HG02938 (cell line): ENCODE measurements at regions not wholly inside any gene's neighbourhood (a gene's known extent, or its start where the extent isn't known, plus 50 kb on each side); places are given as distances from the start of the nearest gene placed in this dataset.
"Not testable (repeated sequence)": the region's sequence is repeated elsewhere in the genome, so short reads cannot be mapped to it uniquely, and the experiment has no call there.

Source experiments
- ATAC-seq: cut with Tn5 transposase; IDR thresholded peaks from one replicate; pipeline ENCODE4 v1.9.1; 2021; ENCODE audit warnings: mild to moderate bottlenecking, moderate library complexity; ENCODE audit not compliant: unreplicated experiment

DNA sequence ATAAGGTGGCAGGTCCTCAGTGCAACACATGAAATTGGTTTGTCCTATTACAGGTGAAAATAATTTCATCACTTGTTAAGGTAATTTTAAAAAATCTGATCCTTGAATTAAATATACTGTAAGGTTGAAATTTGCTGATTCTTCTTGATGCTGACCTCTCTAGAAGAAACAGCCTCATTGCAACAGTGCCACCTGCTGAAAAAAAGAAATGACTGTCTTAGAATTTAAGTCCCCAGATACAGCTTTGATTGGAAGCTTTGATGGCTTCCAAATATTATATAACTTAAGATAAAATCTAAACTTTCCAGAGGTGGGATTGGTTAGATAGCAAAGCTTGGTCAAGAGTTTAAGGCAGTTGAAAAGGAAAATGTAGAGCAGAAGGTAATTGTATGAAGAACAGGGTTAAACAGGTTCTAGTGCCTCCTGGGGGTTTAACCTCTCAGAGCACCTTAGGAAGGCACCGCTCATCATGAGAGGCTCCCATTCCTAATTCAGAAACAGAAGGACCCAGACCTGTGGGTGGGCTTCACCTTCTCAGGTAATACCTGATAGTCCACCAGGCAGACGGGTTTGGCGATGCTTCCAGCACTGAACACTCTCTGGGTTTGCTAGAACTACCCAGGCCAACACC lies 401.0 kb downstream of the PAX1 start:
- no peak for ATAC-seq

DNA sequence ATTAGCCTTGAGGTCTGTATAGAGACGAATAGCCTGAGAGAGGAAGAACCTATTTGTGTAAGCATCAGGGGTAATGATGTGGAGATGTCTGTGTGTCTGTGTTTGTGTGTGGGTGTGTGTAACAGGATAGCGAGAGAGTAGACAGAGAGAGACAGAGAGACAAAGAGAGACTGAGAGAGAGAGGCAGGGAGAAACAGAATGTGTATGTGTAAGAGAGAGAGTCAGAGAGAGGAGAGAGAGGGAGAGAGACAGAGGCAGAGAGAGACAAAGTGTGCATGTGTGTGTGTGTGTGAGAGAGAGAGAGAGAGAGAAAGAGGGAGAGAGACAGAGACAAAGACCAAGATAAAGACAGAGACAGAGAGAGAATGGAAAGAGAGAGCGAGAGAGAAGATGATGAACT lies 396.1 kb downstream of the PAX1 start:
- ATAC-seq, result no peak

DNA sequence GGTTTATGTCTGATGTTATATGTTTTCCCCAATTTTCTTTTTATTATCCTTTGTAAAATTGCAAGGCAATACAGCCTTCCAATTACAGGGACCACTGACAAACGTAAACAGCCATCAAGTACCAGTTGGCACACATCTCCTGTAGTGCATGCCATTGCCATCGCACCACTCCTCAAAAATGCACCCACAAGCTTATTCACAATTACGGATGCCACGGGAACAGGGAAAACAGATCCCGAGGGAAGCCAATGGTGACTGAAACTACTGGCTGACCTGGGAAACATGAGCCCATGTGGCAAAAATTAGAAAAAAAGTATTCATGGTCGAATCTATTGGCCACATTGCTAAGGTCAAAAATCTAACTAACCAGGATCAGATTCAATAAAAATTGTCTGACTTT lies 395.2 kb downstream of the PAX1 start:
- no peak for ATAC-seq

DNA sequence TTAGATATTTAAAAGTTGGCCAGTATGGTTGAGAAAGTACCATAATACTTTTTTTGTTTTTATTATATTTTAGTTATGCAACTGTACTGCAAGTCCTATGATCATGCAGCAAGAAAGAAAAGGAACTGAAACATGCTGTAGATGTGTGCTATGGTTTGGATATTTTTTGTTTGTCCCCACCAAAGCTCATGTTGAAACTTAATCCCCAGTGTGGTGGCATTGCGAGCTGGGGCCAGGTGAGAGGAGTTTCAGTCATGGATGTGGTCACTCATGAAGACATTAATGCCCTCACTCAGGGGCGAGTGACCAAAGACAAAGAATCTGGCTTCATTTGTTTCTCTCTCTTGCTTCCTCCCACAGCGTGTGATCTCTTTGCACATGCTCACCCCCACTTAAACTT lies 393.9 kb downstream of the PAX1 start:
- no peak for ATAC-seq

DNA sequence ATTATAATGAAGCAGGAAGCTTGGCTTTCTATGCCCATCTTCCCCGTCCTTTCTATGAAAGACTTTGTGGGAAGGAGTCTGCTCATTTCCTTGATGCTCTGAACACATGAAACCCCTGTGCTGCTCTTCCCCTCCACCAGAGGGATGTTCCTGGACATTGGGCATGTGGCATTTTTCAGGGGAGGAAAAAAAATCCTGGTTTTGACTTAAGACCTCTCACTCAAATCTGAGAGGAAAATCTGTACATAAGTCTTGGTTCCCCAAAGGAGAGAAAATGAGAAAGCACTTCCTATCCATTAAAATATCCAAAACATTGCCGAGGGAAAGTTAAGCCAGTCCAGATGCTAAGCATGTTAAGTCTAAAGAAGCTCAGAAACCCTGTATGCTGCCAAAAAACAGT lies 393.0 kb downstream of the PAX1 start:
- ATAC-seq, result no peak

DNA sequence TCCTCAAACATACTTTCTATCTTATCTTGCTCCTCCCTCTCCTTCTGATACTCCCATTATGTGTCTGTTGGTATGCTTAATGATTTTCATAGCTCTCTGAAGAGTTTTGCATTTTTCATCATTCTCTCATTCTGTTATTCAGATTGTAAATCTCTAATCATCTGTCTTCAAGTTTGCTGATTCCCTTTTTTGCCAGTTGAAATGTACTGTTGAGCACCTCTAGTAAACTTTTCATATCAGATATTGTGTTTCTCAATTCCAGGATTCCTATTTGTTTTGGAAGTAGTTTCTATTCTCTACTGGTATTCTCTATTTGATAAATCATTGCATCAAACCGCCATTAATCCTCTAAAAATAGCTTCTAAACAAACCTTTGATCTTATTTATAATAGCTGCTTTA lies 387.7 kb downstream of the PAX1 start:
- no peak for ATAC-seq

DNA sequence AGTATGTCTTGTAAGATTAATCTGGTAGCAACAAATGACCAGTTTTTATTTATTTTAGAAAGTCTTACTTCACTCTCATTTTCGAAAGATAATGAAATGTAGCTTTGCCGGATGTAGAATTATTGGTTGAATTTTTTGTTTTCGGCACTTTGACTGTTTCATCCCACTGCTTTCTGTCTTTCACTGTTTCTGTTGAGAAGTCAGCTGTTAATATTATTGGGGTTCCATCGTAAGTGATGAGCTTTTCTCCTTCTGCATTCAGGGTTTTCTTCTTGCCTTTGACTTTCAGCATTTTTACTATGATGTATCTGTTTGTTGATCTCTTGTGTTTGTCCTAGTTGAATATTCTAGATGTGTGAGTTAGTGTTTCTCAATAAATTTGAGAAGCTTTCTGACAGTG lies 383.4 kb downstream of the PAX1 start:
- ATAC-seq, result no peak

DNA sequence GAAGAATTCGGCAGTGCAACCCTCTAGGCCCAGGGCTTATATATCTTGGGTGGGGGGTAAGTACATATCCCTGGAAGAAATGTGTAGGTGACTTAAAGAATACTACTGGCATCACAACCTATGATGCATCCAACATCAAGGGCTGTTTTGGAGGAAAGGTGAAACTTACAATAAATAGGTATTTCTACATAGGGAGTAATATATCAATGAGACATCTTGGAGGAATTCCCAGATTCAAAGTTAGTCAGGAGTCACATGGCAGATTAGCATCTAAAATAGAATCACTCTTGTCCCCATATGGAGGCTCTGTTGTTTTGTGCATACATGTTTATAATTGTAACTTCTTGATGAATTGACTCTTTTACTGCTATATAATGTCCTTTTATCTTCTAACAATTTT lies 375.5 kb downstream of the PAX1 start:
- no peak for ATAC-seq

DNA sequence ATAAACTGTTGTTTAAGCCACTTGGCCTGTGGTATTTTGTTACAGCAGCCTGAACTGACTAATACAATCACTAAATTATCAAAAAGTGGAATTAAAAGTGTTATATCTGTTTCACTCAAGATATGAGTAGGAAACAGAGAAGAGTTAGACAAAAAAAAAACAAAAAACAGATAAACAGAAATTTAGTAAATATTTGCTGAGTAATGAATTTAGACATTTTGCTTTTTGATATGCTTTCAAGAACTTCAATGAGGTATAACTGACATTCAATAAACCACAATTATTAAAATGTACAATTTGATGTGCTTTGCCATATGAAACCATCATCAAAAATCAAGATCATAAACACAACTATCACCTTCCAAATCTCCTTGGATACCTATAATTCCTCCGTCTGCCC lies 369.2 kb downstream of the PAX1 start:
- ATAC-seq, result no peak

DNA sequence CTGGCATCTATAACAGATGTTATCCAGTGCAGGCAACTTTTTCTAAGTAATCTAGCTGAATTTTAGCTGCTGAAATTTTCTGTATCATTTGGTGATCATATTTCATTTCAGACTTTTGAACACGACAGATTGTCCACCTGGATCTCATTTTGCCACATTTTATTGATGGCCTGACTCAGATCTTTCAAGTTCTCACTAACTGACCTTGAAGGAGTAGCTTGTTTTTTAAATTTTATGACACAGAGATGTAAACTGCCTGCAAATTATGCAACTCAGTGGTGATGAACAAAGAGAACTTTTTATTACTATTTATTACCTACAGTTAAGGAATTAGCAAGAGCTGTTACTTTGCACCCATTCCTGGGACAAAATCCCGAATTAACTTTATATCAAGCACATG lies 366.4 kb downstream of the PAX1 start:
- ATAC-seq, result no peak

DNA sequence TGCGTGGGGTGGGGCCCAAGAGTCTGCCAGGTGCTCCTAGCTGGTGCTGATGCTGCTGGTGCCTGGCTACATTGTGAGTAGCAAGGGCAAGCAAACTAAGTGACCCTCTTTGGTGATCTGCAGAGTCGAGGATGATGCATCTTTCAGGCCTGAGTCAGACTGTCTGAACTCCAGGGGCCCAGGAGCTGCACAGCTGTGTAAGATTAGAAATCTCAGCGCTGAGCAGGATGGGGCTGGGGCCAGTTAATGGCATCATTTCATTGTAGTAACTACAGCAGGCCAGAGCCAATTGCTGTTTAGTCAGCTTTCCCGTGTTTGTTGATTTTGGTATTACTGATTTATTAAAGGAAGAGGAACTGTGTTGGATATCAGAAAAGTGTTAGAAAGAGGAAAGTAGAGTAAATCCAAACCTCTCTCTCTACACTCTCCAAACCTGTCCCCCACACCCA lies 365.2 kb downstream of the PAX1 start:
- ATAC-seq, result no peak

DNA sequence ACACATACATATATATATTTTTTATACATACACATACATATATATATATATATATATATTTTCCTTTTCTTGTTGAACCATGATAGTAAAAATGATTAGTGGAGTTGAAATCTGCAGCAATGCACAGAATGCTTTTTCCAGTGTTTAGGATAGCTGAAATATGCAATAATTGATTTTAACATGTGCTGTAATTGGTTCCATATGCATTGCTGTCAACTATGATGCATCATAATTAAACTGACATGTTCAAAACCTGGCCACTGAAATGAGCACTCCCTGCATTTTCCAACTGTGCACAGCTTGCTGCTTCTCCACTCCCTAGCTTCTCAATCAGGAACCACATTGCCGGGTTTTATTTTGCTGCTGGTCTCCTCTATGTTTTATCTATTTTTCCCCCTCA lies 358.3 kb downstream of the PAX1 start:
- ATAC-seq, result no peak

DNA sequence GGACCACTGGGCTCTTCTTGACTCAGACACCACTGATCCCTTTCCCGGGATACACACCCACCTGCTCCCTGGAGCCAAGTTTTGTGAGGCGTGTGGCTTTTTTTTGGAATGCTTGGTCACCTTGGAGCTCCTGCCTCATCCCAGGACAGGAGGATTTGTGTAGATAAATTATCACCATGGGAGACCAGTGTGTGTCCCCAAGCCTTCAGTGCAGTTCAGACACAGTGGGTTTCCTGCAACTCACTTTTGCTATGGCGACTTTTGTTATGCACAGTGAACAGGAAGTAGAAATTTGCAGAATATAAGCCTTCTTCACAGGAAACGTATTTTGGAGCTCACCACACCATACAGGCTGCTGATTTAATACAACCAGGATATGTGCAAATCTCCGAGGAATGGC lies 357.4 kb downstream of the PAX1 start:
- no peak for ATAC-seq

DNA sequence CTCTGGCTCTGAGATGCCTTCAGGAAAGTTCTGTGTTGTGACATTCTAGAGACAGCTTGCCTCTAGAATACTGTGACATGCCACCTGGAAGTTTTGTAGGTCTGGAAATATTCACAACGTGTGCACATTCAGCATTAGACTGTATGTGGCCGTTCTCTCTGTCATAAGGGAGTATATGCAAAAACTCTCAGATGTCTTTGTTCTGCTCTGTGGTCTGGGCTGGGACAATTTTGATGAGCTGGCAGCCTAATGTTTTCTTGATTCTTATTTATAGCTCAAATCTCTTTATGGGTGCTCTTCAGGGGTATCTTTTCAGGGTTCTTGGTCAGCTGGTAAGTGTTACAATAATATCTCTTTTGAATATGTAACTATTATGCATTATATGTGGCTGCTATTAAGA lies 355.1 kb downstream of the PAX1 start:
- no peak for ATAC-seq

DNA sequence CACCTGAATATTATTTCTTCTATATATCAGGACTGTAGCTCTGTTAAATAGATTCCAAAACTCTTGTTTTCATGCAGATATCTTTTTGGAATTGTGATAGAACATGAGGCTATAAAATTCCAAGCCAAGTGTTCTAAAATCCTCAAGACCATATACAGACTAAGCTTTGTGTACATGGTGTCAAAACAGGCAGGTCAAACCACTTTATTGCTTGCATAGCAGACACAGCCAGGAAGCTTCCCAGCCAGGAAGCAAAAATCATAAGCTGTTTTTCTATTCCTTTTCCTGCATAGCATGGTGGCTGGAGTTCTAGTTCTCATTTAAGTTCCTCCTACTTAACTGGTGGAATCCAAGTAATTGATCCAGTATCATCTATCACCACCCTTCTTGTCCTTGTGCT lies 353.3 kb downstream of the PAX1 start:
- no peak for ATAC-seq

DNA sequence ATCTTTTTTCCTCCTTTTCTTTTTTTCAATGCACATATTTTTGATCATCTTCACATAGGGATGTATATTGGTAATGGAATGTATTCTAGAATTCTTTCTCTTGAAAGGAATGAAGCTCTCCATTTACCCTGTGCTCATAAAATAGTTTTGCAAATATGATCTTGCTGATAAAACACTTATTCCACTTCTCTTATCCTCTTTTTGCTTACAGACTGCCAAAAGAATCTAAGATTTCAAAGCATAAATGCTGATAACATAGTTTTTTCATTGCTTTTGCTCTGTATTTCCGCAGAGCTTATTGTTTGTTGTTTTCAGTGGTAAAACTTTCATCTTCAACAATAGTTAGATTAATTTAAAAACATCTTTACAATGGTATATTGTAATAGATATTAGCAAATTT lies 350.5 kb downstream of the PAX1 start:
- no peak for ATAC-seq

DNA sequence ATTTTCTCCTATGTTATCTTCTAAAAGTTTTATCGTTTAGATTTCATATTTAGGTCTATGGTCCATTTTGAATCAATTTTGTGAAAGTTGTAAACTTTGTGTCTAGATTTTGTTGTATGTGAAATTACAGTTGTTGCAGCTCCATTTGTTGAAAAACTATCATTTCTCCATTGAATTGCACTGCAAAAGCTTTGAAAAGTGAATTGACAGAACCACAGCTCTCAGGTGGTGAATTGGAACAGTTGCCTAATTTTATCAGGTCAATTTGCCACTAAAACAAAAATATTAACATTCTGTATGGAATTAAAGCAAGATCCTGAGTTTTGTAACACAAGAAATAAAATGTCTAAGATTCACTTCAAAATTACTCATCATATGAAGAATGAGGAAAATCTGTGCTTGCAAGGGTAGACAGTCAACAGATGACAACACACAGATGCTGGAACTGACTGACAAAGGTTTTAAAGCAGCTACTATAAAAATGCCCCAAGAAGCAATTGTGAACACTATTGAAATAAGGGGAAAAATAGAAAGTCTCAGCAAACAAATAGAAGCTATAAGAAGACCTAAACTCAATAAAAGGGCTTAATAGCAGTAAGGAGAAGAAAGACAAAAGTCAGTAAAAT lies 346.7 kb downstream of the PAX1 start:
- ATAC-seq, result no peak

DNA sequence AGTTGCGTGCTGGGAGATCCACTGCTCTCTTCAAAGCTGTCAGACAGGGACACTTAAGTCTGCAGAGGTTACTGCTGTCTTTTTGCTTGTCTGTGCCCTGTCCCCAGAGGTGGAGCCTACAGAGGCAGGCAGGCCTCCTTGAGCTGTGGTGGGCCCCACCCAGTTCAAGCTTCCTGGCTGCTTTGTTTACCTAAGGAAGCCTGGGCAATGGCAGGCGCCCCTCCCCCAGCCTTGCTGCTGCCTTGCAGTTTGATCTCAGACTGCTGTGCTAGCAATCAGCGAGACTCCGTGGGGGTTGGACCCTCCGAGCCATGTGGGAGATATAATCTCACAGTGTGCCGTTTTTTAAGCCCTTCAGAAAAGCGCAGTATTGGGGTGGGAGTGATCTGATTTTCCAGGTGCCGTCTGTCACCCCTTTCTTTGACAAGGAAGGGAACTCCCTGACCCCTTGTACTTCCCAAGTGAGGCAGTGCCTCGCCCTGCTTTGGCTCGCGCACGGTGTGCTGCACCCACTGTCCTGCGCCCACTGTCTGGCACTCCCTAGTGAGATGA lies 340.6 kb downstream of the PAX1 start:
- not testable (repeated sequence) for ATAC-seq

DNA sequence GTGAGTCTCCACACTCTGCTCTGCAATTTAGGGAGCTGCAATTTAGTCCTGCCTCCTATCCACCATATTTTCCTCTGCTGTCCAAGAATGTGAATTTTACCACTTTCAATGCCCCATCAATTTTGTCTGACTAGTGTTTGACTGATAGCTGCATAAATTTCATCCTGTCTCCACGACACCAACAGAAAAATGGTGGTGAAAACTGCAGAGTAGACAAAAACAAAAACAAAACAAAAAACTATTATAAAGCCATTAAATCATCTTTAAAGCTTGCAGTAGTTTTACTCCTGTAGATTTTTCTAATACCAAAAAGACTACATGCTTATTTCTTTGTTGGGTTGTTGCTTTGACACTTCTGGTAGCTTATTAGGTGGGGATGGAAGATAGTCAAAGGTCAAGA lies 322.0 kb downstream of the PAX1 start:
- ATAC-seq, result no peak

DNA sequence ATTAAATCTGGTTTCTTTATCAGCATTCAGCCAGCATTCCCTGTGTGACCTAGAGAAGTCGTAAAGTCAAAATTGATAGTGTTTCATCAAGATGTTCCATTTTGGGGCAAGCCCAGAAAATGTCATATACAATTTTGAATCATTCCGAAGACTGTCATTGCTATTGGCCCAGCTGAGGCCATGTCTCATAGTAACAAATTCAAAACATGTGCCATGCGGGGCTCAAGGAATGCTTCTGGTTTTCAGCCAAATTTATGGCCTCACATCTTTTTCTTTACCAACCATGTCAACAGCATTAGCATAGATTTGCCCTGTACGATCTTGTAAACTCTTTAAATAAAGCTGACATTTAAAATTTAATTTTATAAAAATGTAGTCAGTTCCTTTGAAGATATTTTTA lies 314.7 kb downstream of the PAX1 start:
- no peak for ATAC-seq

DNA sequence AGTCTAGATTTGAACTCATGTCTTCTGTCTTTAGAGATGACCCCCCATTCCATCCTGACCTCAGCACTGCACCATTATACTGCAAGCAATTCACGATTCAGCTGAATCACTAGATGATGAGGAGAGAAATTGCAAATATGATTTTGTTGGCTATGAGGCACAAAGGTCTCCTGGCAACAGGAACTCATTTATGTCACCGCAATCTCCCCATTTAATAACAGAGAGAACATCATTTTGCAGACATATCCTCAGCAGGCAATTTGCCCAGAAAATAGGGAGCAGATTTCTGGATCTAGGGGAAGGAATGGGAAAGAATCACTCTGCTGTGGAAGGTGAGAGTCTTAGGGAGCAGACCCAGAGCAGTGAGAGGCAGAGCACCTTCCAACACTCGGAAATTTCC lies 303.0 kb downstream of the PAX1 start:
- no peak for ATAC-seq

DNA sequence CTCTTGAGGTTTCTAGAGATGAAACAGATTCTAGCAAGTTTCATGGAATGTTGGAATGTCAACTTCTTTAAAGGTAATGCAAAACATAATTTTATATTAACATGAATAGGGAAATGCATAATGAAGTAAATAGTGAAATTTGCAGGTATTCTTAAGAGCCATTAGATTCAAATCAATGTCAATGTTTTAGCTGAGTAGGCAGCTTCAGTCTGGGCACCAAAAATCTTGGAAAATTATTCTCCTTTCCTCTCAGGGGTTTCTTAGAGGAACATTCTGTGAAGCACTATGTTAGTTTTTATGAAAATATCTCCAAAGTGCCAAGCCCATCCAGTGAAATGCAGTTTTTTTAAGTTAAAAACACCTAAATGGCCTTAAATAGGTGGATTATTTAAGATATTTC lies 300.8 kb downstream of the PAX1 start:
- ATAC-seq, result no peak

DNA sequence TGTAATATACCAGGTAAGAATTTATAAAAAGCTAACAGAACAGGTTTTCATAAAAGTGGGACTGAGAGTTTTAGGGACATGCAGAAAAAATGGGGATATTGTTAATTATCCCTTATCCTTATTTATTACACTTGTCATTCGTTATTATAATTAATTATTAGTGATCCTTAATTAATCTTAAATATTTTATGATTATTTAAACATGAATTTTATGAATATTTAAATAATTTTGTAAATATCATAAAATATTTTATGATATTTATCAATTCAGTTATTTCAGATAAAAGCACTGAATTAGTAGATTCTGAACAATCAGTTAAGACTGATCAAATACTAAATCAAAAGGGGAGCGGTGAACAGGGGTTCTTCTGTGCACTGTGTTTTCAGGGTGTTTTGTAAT lies 300.1 kb downstream of the PAX1 start:
- ATAC-seq, result no peak
